K562 (cell line): ENCODE measurements at regions not wholly inside any gene's neighbourhood (a gene's known extent, or its start where the extent isn't known, plus 50 kb on each side); places are given as distances from the start of the nearest gene placed in this dataset.

Experiments
- ATAC-seq: fragments of 200-7000 bp; cut with Tn5 transposase; 3 replicates; pipeline ENCODE4 v1.9.1; 2020; ENCODE audit warnings: moderate library complexity
- BruUV-seq: library from RNA; stranded (reverse); fragments of 400-500 nt; replicated peaks from 2 replicates; lab custom pipeline; 2021; lab: Mats Ljungman, UMichigan
- CTCF ChIA-PET: fragments of 300-600 bp; formaldehyde crosslinking; extraction: SDS; loops from one replicate; lab custom pipeline; 2021; ENCODE audit warnings: low intra/inter-chr PET ratio; lab: Yijun Ruan, JAX
- POLR2A ChIA-PET: fragments of 300-600, 350-650 bp; sonication (Branson Sonifier 250); formaldehyde crosslinking; extraction: SDS; loops from one replicate; lab custom pipeline; 2021; ENCODE audit warnings: antibody characterized with exemption, inconsistent platforms; lab: Yijun Ruan, JAX
- DNase-seq, 4 experiments: peaks; one replicate each; pipeline versions ENCODE4 v3.0.0 to v3.0.0-alpha.2; 2011 to 2018; ENCODE audit warnings: low spot score in 3 of 4, mixed read lengths in 3 of 4; ENCODE audit errors: extremely low read depth in 1 of 4
- FAIRE-seq: peaks from 2 replicates; lab custom pipeline; 2011; peaks lifted over from hg19 to GRCh38; lab: Jason Lieb, UNC
- H2AFZ ChIP-seq: 2 replicates; pipeline ENCODE4 v1.6.0; 2011; ENCODE audit warnings: low read depth, low read length, control low read depth, inconsistent platforms
- H3K27ac ChIP-seq: fragments of 200-600 bp; 3 replicates; pipeline ENCODE4 v1.8.0; 2011; ENCODE audit warnings: low read depth, mild to moderate bottlenecking, control low read depth, inconsistent platforms, low read length, moderate library complexity, mixed read lengths; ENCODE audit errors: extremely low read depth
- H3K27me3 ChIP-seq, 2 experiments: fragments of 300-600 bp in 1 of 2; 2 replicates in 1 of 2; 3 replicates in 1 of 2; pipeline versions ENCODE4 v1.6.0 to v1.8.0; 2011; ENCODE audit warnings: inconsistent platforms in 2 of 2, low read length in 2 of 2, mild to moderate bottlenecking in 1 of 2, mixed read lengths in 1 of 2, moderate library complexity in 1 of 2; ENCODE audit not compliant: control insufficient read depth in 2 of 2, insufficient read depth in 2 of 2
- H3K36me3 ChIP-seq: fragments of 300-600 bp; 3 replicates; pipeline ENCODE4 v1.8.0; 2011; ENCODE audit warnings: mild to moderate bottlenecking, low read length, inconsistent platforms; ENCODE audit not compliant: control insufficient read depth, insufficient read depth
- H3K4me1 ChIP-seq, 2 experiments: fragments of 200-600 bp in 1 of 2; replicated peaks in 1 of 2; 2 replicates in 1 of 2; 3 replicates in 1 of 2; pipeline versions ENCODE4 v1.5.1 to v1.8.0; 2011; ENCODE audit warnings: inconsistent platforms in 2 of 2, low read length in 2 of 2, mild to moderate bottlenecking in 1 of 2, mixed read lengths in 1 of 2, moderate library complexity in 1 of 2; ENCODE audit not compliant: control insufficient read depth in 2 of 2, insufficient read depth in 2 of 2
- H3K4me2 ChIP-seq: 2 replicates; pipeline ENCODE4 v1.6.1; 2011; ENCODE audit warnings: low read length, control low read depth, inconsistent platforms, mixed read lengths; ENCODE audit not compliant: insufficient read depth
- H3K4me3 ChIP-seq: fragments of 200-600 bp; sonication (generic), shearing (Covaris generic); 2 replicates; pipeline ENCODE4 v1.5.1; 2016; ENCODE audit warnings: control low read depth, inconsistent platforms
- H3K79me2 ChIP-seq: fragments of 200-600 bp; 3 replicates; pipeline ENCODE4 v1.8.0; 2011; ENCODE audit warnings: low read length, inconsistent platforms; ENCODE audit not compliant: control insufficient read depth, insufficient read depth
- H3K9ac ChIP-seq, 2 experiments: 2 replicates each; pipeline versions ENCODE4 v1.6.0 to v1.6.1; 2011; ENCODE audit warnings: low read depth in 2 of 2, low read length in 2 of 2, control low read depth in 1 of 2, inconsistent platforms in 1 of 2, mild to moderate bottlenecking in 1 of 2, mixed read lengths in 1 of 2; ENCODE audit not compliant: insufficient read depth in 1 of 2
- H3K9me1 ChIP-seq: one replicate; pipeline ENCODE4 v1.6.0; 2011; ENCODE audit warnings: inconsistent platforms, mild to moderate bottlenecking, low read length, moderate library complexity; ENCODE audit not compliant: control insufficient read depth, insufficient read depth
- H3K9me3 ChIP-seq: replicated peaks from 2 replicates; pipeline ENCODE4 v1.5.1; 2011; ENCODE audit warnings: low read depth, low read length, inconsistent platforms; ENCODE audit not compliant: control insufficient read depth, insufficient read depth
- H4K20me1 ChIP-seq: replicated peaks from 2 replicates; pipeline ENCODE4 v1.6.1; 2011; ENCODE audit warnings: low read length, inconsistent platforms, mixed read lengths; ENCODE audit not compliant: control insufficient read depth, insufficient read depth
- CBX2 ChIP-seq: fragments of 200-600 bp; sonication (generic); IDR thresholded peaks from one replicate; pipeline ENCODE4 v1.6.1; 2012; ENCODE audit warnings: mild to moderate bottlenecking, low read length, inconsistent platforms; ENCODE audit not compliant: insufficient read depth, poor library complexity, severe bottlenecking
- ELF1 ChIP-seq: fragments of 200-800 bp; sonication (Bioruptor generic); IDR thresholded peaks from 2 replicates; pipeline ENCODE4 v1.6.1; 2016; ENCODE audit warnings: missing genetic modification characterization, missing compliant biosample characterization
- FOXA1 ChIP-seq: fragments of 450-650 bp; IDR thresholded peaks from 2 replicates; pipeline ENCODE4 v1.6.1; 2016; ENCODE audit warnings: mild to moderate bottlenecking, borderline replicate concordance
- IRF9 ChIP-seq: fragments of 450-650 bp; IDR thresholded peaks from 2 replicates; pipeline ENCODE4 v1.6.1; 2016; ENCODE audit warnings: missing biosample characterization, missing genetic modification characterization
- KLF16 ChIP-seq: IDR thresholded peaks from 2 replicates; pipeline ENCODE4 v1.6.1; 2016; ENCODE audit warnings: antibody characterized with exemption
- REST ChIP-seq, 2 experiments: fragments of 450-650 bp; formaldehyde crosslinking in 1 of 2; IDR thresholded peaks; 2 replicates each; pipeline versions ENCODE4 v1.4.0 to v1.6.1; 2014 to 2020; ENCODE audit warnings: mild to moderate bottlenecking in 2 of 2, borderline replicate concordance in 1 of 2, low read depth in 1 of 2
- TRIM28 ChIP-seq: fragments of 450-650 bp; IDR thresholded peaks from 2 replicates; pipeline ENCODE4 v1.6.1; 2017
- WGBS: fragments of 100-300 bp; shearing (Covaris generic); methylation state at CpG from one replicate; pipeline ENCODE4 v1.1.6; 2016; ENCODE audit warnings: low coverage, mixed read lengths; ENCODE audit not compliant: insufficient coverage; ENCODE audit errors: missing lambda C conversion rate; 5-methylcytosine and 5-hydroxymethylcytosine counted together
- in situ Hi-C: fragments of 300-500 bp; cut with MboI; formaldehyde crosslinking; loops from 4 replicates; pipeline ENCODE4 v1.15.0; 2018; ENCODE audit warnings: inconsistent platforms, mixed read lengths
- intact Hi-C: fragments of 100-400 bp; cut with micrococcal nuclease; formaldehyde crosslinking; loops from 2 replicates; pipeline ENCODE4 v1.14.2; 2022

- Histone ChIP-seq H3K4me2 (no peak overlapping the region), H3K4me3 (no peak overlapping the region), H3K36me3 (no peaks in the 10 kb centered on the region), H3K9ac (no peak overlapping the region), H3K27ac (no peak overlapping the region), H3K27me3 (no peaks in the 10 kb centered on the region), H3K9me3 (no peaks in the 10 kb centered on the region), H3K79me2 (no peaks in the 10 kb centered on the region), H2AFZ (no peak overlapping the region), H3K9me1 (no peaks in the 10 kb centered on the region), H4K20me1 (no peaks in the 10 kb centered on the region), H3K4me1 (no peaks in the 10 kb centered on the region)
- POLR2A ChIA-PET: no interaction called here
- BruUV-seq: no TSS peak
- CTCF ChIA-PET: no interaction called here
- no peak for DNase-seq
- intact Hi-C loops: no loop called here
- FAIRE-seq: no peak
- in situ Hi-C loops: no loop called here
- no peak for ATAC-seq
- WGBS: 0% methylated on average over 2 of the region's 2 CpGs
- no peak for TF ChIP-seq TRIM28
- TF ChIP-seq ELF1 (tag): no peak
- no peak for TF ChIP-seq REST (IDR thresholded peaks at IDR 0.05; ENCODE audit: borderline replicate concordance)
- TF ChIP-seq REST (CRISPR knock-in tag; IDR thresholded peaks at IDR 0.05; ENCODE audit: low read depth): no peak
- TF ChIP-seq FOXA1: no peak
- no peak for TF ChIP-seq IRF9
- no peak for TF ChIP-seq KLF16
- TF ChIP-seq CBX2: no peak
These were observed 250.8 kb downstream of the MAT2B start for GRCh38 chr5:163756170-163756569.
